Liver (tissue), 8 donors: ENCODE measurements at regions not wholly inside any gene's neighbourhood (a gene's known extent, or its start where the extent isn't known, plus 50 kb on each side); places are given as distances from the start of the nearest gene placed in this dataset.

ENCODE experiments used
- DNase-seq: peaks from one replicate; pipeline ENCODE4 v3.0.0-alpha.2; 2017; ENCODE audit warnings: low spot score
- H3K27ac ChIP-seq, 2 donors: one replicate each; pipeline ENCODE4 v1.7.0; 2013; ENCODE audit warnings: inconsistent platforms in 2 of 2, low read length in 2 of 2, control low read depth in 1 of 2, low read depth in 1 of 2, mild to moderate bottlenecking in 1 of 2
- H3K27me3 ChIP-seq, 4 donors: one replicate each; pipeline versions ENCODE4 v1.6.1 to v1.7.0; 2013; ENCODE audit warnings: low read length in 3 of 4, inconsistent platforms in 1 of 4, mild to moderate bottlenecking in 1 of 4, moderate library complexity in 1 of 4; ENCODE audit not compliant: control insufficient read depth in 4 of 4, insufficient read depth in 4 of 4
- H3K36me3 ChIP-seq, 4 donors: one replicate each; pipeline versions ENCODE4 v1.6.1 to v1.7.0; 2013; ENCODE audit warnings: low read length in 3 of 4, mild to moderate bottlenecking in 3 of 4, low read depth in 1 of 4, moderate library complexity in 1 of 4; ENCODE audit not compliant: control insufficient read depth in 4 of 4, insufficient read depth in 3 of 4
- H3K4me1 ChIP-seq, 4 donors: one replicate each; pipeline versions ENCODE4 v1.6.1 to v1.7.0; 2013; ENCODE audit warnings: low read length in 3 of 4, mild to moderate bottlenecking in 3 of 4, moderate library complexity in 1 of 4; ENCODE audit not compliant: control insufficient read depth in 4 of 4, insufficient read depth in 4 of 4
- H3K4me3 ChIP-seq, 3 donors: one replicate each; pipeline versions ENCODE4 v1.6.1 to v1.7.0; 2013; ENCODE audit warnings: low read length in 3 of 3, control low read depth in 1 of 3, low read depth in 1 of 3, mild to moderate bottlenecking in 1 of 3
- H3K9ac ChIP-seq, 2 donors: one replicate each; pipeline ENCODE4 v1.7.0; 2013; ENCODE audit warnings: low read length in 2 of 2, mild to moderate bottlenecking in 2 of 2, moderate library complexity in 2 of 2, control low read depth in 1 of 2, low read depth in 1 of 2
- H3K9me3 ChIP-seq, 4 donors: one replicate each; pipeline versions ENCODE4 v1.6.1 to v1.7.0; 2013; ENCODE audit warnings: low read length in 3 of 4; ENCODE audit not compliant: control insufficient read depth in 4 of 4
- ATF3 ChIP-seq: IDR thresholded peaks from 2 replicates; pipeline ENCODE4 v1.6.1; 2016; ENCODE audit warnings: antibody characterized with exemption
- CTCF ChIP-seq: fragments of 150-350 bp; IDR thresholded peaks from 2 replicates; pipeline ENCODE4 v1.5.1; 2017; ENCODE audit warnings: improper control_type of control experiment, low read depth, low read length; ENCODE audit not compliant: missing input control
- EGR1 ChIP-seq, 2 donors: IDR thresholded peaks; 2 replicates each; pipeline ENCODE4 v1.6.1; 2016 to 2018; ENCODE audit warnings: antibody characterized with exemption in 2 of 2, low read depth in 2 of 2
- FOXA1 ChIP-seq: IDR thresholded peaks from 2 replicates; pipeline ENCODE4 v1.6.1; 2016; ENCODE audit warnings: antibody characterized with exemption
- FOXA2 ChIP-seq: IDR thresholded peaks from 2 replicates; pipeline ENCODE4 v1.6.1; 2016; ENCODE audit warnings: antibody characterized with exemption
- GABPA ChIP-seq, 2 donors: IDR thresholded peaks in 1 of 2; conservative IDR thresholded peaks in 1 of 2; 2 replicates each; pipeline ENCODE4 v1.6.1; 2016; ENCODE audit warnings: antibody characterized with exemption in 2 of 2, mild to moderate bottlenecking in 1 of 2, moderate library complexity in 1 of 2
- HNF4A ChIP-seq, 2 donors: conservative IDR thresholded peaks; 2 replicates each; pipeline ENCODE4 v1.6.1; 2016; ENCODE audit warnings: antibody characterized with exemption in 2 of 2, mild to moderate bottlenecking in 2 of 2
- HNF4G ChIP-seq: IDR thresholded peaks from 2 replicates; pipeline ENCODE4 v1.6.1; 2016; ENCODE audit warnings: antibody characterized with exemption
- JUND ChIP-seq, 2 donors: IDR thresholded peaks; 2 replicates each; pipeline ENCODE4 v1.6.1; 2016; ENCODE audit warnings: antibody characterized with exemption in 2 of 2
- MAX ChIP-seq: IDR thresholded peaks from 2 replicates; pipeline ENCODE4 v1.6.1; 2016; ENCODE audit warnings: antibody characterized with exemption
- NR2F2 ChIP-seq: IDR thresholded peaks from 2 replicates; pipeline ENCODE4 v1.6.1; 2016; ENCODE audit warnings: antibody characterized with exemption
- RAD21 ChIP-seq, 2 donors: IDR thresholded peaks; 2 replicates each; pipeline ENCODE4 v1.6.1; 2016; ENCODE audit warnings: antibody characterized with exemption in 2 of 2, mild to moderate bottlenecking in 2 of 2
- REST ChIP-seq: IDR thresholded peaks from 2 replicates; pipeline ENCODE4 v1.6.1; 2016; ENCODE audit warnings: antibody characterized with exemption, mild to moderate bottlenecking
- RXRA ChIP-seq, 2 donors: IDR thresholded peaks; 2 replicates each; pipeline ENCODE4 v1.6.1; 2017 to 2018; ENCODE audit warnings: antibody characterized with exemption in 2 of 2, mild to moderate bottlenecking in 1 of 2
- SP1 ChIP-seq: IDR thresholded peaks from 2 replicates; pipeline ENCODE4 v1.6.1; 2018; ENCODE audit warnings: antibody characterized with exemption, mild to moderate bottlenecking
- YY1 ChIP-seq: IDR thresholded peaks from 2 replicates; pipeline ENCODE4 v1.6.1; 2016; ENCODE audit warnings: antibody characterized with exemption, mild to moderate bottlenecking
- ZBTB33 ChIP-seq: IDR thresholded peaks from 2 replicates; pipeline ENCODE4 v1.6.1; 2016; ENCODE audit warnings: antibody characterized with exemption
- WGBS: extraction: QIAGEN DNeasy Blood & Tissue Kit; methylation state at CpG from one replicate; pipeline ENCODE4 v1.1.7; 2013; 5-methylcytosine and 5-hydroxymethylcytosine counted together
- donor health status: healthy.
- donor health status: healthy.
- donor health status: healthy.
- donor health status: healthy.
- donor health status: healthy.

- no peak for TF ChIP-seq HNF4G
- Histone ChIP-seq H3K27me3 (no peaks in the 10 kb centered on the region), H3K36me3 (no peaks in the 10 kb centered on the region), H3K9ac (no peak overlapping the region), H3K27ac (no peak overlapping the region), H3K9me3 (no peaks in the 10 kb centered on the region), H3K4me1 (peaks cover 0 to 6% (median 0%) of the 10 kb centered on the region in 4 donors), H3K4me3 (no peak overlapping the region)
- no peak for DNase-seq
- 68% methylated on average over 2 of the region's 2 CpGs for WGBS
These were observed 132.9 kb upstream of the SSTR1 start for GRCh38 chr14:38074754-38075153.

- DNase-seq: no peak
- Histone ChIP-seq H3K9ac (no peak overlapping the region), H3K4me1 (peaks cover 0 to 6% (median 0%) of the 10 kb centered on the region in 4 donors), H3K27me3 (no peaks in the 10 kb centered on the region), H3K4me3 (no peak overlapping the region), H3K9me3 (no peaks in the 10 kb centered on the region), H3K27ac (no peak overlapping the region), H3K36me3 (no peaks in the 10 kb centered on the region)
- TF ChIP-seq FOXA2: no peak
- no peak for TF ChIP-seq EGR1 (IDR thresholded peaks at IDR 0.05; ENCODE audit: low read depth in 2 of 2)
- TF ChIP-seq YY1: no peak
- TF ChIP-seq ZBTB33: no peak
- no peak for TF ChIP-seq RXRA (IDR thresholded peaks at IDR 0.05)
- no peak for TF ChIP-seq JUND (IDR thresholded peaks at IDR 0.05)
- TF ChIP-seq MAX: no peak
- no peak for TF ChIP-seq REST
- no peak for TF ChIP-seq HNF4G
- TF ChIP-seq SP1: no peak
- TF ChIP-seq RAD21 (IDR thresholded peaks at IDR 0.05): no peak
- no peak for TF ChIP-seq NR2F2
- no peak for TF ChIP-seq FOXA1
- no peak for TF ChIP-seq HNF4A (conservative IDR thresholded peaks at IDR 0.05)
- TF ChIP-seq ATF3: no peak
- WGBS: 55% methylated on average over 3 of the region's 3 CpGs
These were observed 129.3 kb upstream of the SSTR1 start for GRCh38 chr14:38078393-38078792.

GRCh38 chr14:38079268-38079667 is 128.4 kb upstream of the SSTR1 start:
- no peak overlapping the region for H3K4me3 ChIP-seq
- H3K9me3 ChIP-seq: no peaks in the 10 kb centered on the region
- H3K9ac ChIP-seq: no peak overlapping the region
- peaks cover 0 to 6% (median 0%) of the 10 kb centered on the region in 4 donors for H3K4me1 ChIP-seq
- no peaks in the 10 kb centered on the region for H3K36me3 ChIP-seq
- no peak overlapping the region for H3K27ac ChIP-seq
- H3K27me3 ChIP-seq: no peaks in the 10 kb centered on the region
- DNase-seq: no peak
- 38% methylated on average over 1 of the region's 1 CpG for WGBS
- TF ChIP-seq MAX (no peak), GABPA (IDR thresholded peaks at IDR 0.05 in 1 of 2, conservative IDR thresholded peaks at IDR 0.05 in 1 of 2) (no peak), CTCF (no peak), ZBTB33 (no peak), HNF4A (conservative IDR thresholded peaks at IDR 0.05) (no peak), FOXA2 (no peak)
